OCI-LY7 (cell line): ENCODE measurements at regions not wholly inside any gene's neighbourhood (a gene's known extent, or its start where the extent isn't known, plus 50 kb on each side); places are given as distances from the start of the nearest gene placed in this dataset.

Experiments
- BruUV-seq: library from RNA; stranded (reverse); fragments of 400-500 nt; replicated peaks from 2 replicates; lab custom pipeline; 2021; lab: Mats Ljungman, UMichigan
- CTCF ChIA-PET: fragments of 300-600 bp; sonication (Branson Sonifier 250); formaldehyde crosslinking; loops from one replicate; lab custom pipeline; 2022; ENCODE audit warnings: antibody characterized with exemption; ENCODE audit not compliant: unreplicated experiment; lab: Charles Lee
- POLR2A ChIA-PET: fragments of 300-600 bp; sonication (Branson Sonifier 250); formaldehyde crosslinking; loops from one replicate; lab custom pipeline; 2022; ENCODE audit warnings: antibody characterized with exemption; lab: Charles Lee
- DNase-seq: peaks from one replicate; pipeline ENCODE4 v3.0.0-alpha.2; 2015; ENCODE audit warnings: low spot score
- H2AFZ ChIP-seq: fragments of 200-600 bp; sonication (generic), shearing (Covaris generic); 2 replicates; pipeline ENCODE4 v1.6.1; 2014; ENCODE audit warnings: mild to moderate bottlenecking, antibody characterized with exemption, low read length, moderate library complexity
- H3K27ac ChIP-seq: fragments of 200-600 bp; sonication (generic); 2 replicates; pipeline ENCODE4 v1.5.1; 2014; ENCODE audit warnings: mixed run types, low read depth, mild to moderate bottlenecking, moderate library complexity, low read length, inconsistent platforms; ENCODE audit not compliant: poor library complexity, severe bottlenecking
- H3K36me3 ChIP-seq: fragments of 200-600 bp; sonication (generic); 2 replicates; pipeline ENCODE4 v1.6.1; 2014; ENCODE audit warnings: mild to moderate bottlenecking, antibody characterized with exemption, low read length, moderate library complexity, mixed read lengths; ENCODE audit not compliant: insufficient read depth
- H3K4me1 ChIP-seq: fragments of 200-600 bp; sonication (generic); 2 replicates; pipeline ENCODE4 v1.5.1; 2014; ENCODE audit warnings: mild to moderate bottlenecking, low read length; ENCODE audit not compliant: insufficient read depth, poor library complexity, severe bottlenecking
- H3K4me2 ChIP-seq: fragments of 200-600 bp; sonication (generic); 2 replicates; pipeline ENCODE4 v1.6.1; 2014; ENCODE audit warnings: mild to moderate bottlenecking, low read length
- H3K4me3 ChIP-seq: fragments of 200-600 bp; sonication (generic); 2 replicates; pipeline ENCODE4 v1.5.1; 2014; ENCODE audit warnings: mild to moderate bottlenecking, low read depth, low read length; ENCODE audit not compliant: poor library complexity, severe bottlenecking
- H3K79me2 ChIP-seq: fragments of 200-600 bp; sonication (generic); 2 replicates; pipeline ENCODE4 v1.6.1; 2016; ENCODE audit warnings: low read depth, mild to moderate bottlenecking, low read length, moderate library complexity, mixed read lengths; ENCODE audit not compliant: insufficient read depth
- H3K9me2 ChIP-seq: fragments of 200-600 bp; sonication (generic); 2 replicates; pipeline ENCODE4 v1.6.1; 2016; ENCODE audit warnings: mild to moderate bottlenecking, low read length, mixed read lengths; ENCODE audit not compliant: insufficient read depth
- H3K9me3 ChIP-seq: fragments of 200-600 bp; sonication (generic); 2 replicates; pipeline ENCODE4 v1.6.1; 2014; ENCODE audit warnings: mild to moderate bottlenecking, mixed run types, low read length, mixed read lengths
- H4K20me1 ChIP-seq: fragments of 200-600 bp; sonication (generic); 2 replicates; pipeline ENCODE4 v1.6.1; 2014; ENCODE audit warnings: mild to moderate bottlenecking, antibody characterized with exemption, low read length, moderate library complexity, mixed read lengths; ENCODE audit not compliant: insufficient read depth
- CTCF ChIP-seq: fragments of 200-600 bp; sonication (generic); conservative IDR thresholded peaks from 2 replicates; pipeline ENCODE4 v1.5.1; 2014; ENCODE audit warnings: mild to moderate bottlenecking, antibody characterized with exemption, low read length, moderate library complexity, mixed read lengths
- EZH2phosphoT487 ChIP-seq: fragments of 200-600 bp; sonication (generic); IDR thresholded peaks from 2 replicates; pipeline ENCODE4 v1.6.1; 2018; ENCODE audit warnings: low read depth, borderline replicate concordance, mild to moderate bottlenecking, mixed run types, antibody characterized with exemption, low read length, moderate library complexity, mixed read lengths
- intact Hi-C: fragments of 100-400 bp; cut with micrococcal nuclease; formaldehyde crosslinking; loops from one replicate; pipeline ENCODE4 v1.10.0; 2022; ENCODE audit not compliant: unreplicated experiment

- Histone ChIP-seq H3K4me2 (no peak overlapping the region), H3K36me3 (no peaks in the 10 kb centered on the region), H3K27ac (no peak overlapping the region), H3K9me3 (no peaks in the 10 kb centered on the region), H4K20me1 (no peaks in the 10 kb centered on the region), H3K79me2 (no peaks in the 10 kb centered on the region), H3K4me3 (no peak overlapping the region), H3K4me1 (no peaks in the 10 kb centered on the region), H3K9me2 (no peaks in the 10 kb centered on the region), H2AFZ (no peak overlapping the region)
- intact Hi-C loops = no loop called here
- CTCF ChIA-PET = no interaction called here
- TF ChIP-seq EZH2phosphoT487 (no peak), CTCF (no peak)
- DNase-seq = no peak
- POLR2A ChIA-PET = no interaction called here
- no TSS peak for BruUV-seq
Measured at GRCh38 chr10:128916383-128916782, 550.7 kb upstream of the MGMT start.

DNA sequence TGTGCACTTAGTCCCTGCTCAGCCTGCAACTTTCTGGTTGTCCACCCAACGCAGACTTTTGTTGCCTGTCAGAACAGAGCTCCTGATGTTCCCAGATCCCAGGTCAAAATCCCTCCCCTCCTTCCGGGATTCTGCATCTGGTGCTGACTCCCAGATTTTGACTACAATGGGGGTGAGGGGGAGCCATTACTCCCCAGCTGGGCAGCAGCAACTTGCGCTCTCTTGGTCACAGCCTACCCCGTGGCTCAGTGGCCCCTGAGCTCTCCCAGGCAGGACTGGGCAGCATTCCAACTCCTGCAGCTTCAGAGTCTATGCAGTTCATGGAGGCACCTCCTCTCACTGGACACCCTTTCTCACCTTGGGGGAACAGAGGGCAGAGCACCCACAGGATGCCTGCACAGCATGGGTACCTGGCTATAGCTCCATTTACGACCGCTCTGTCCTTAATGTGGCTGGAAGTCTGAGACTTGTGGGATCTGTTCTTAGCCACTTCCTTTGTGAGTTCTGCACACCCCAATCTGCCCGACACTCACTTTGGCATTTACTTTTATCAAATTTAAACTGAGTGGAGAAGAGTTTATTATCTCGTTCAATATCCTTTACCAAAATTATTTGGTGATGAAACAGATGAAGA lies 545.5 kb upstream of the MGMT start:
- Histone ChIP-seq H3K79me2 (no peaks in the 10 kb centered on the region), H2AFZ (no peak overlapping the region), H3K9me2 (no peaks in the 10 kb centered on the region), H3K4me2 (no peak overlapping the region), H3K4me3 (no peak overlapping the region), H3K9me3 (no peaks in the 10 kb centered on the region), H3K4me1 (no peaks in the 10 kb centered on the region), H4K20me1 (no peaks in the 10 kb centered on the region), H3K27ac (no peak overlapping the region), H3K36me3 (no peaks in the 10 kb centered on the region)
- no peak for TF ChIP-seq EZH2phosphoT487
- no peak for TF ChIP-seq CTCF
- CTCF ChIA-PET = no interaction called here
- BruUV-seq = no TSS peak
- DNase-seq = no peak
- POLR2A ChIA-PET = no interaction called here
- intact Hi-C loops = no loop called here

GRCh38 chr10:128922172-128922571 lies 544.9 kb upstream of the MGMT start:
- Histone ChIP-seq H3K79me2 (no peaks in the 10 kb centered on the region), H3K27ac (no peak overlapping the region), H4K20me1 (no peaks in the 10 kb centered on the region), H3K36me3 (no peaks in the 10 kb centered on the region), H3K4me3 (no peak overlapping the region), H3K9me2 (no peaks in the 10 kb centered on the region), H3K9me3 (no peaks in the 10 kb centered on the region), H3K4me1 (no peaks in the 10 kb centered on the region), H2AFZ (no peak overlapping the region), H3K4me2 (no peak overlapping the region)
- no peak for TF ChIP-seq EZH2phosphoT487
- TF ChIP-seq CTCF = no peak
- BruUV-seq = no TSS peak
- ChIA-PET POLR2A (no interaction called here), CTCF (no interaction called here)
- intact Hi-C loops = no loop called here
- no peak for DNase-seq
